HepG2 (cell line): ENCODE measurements at regions not wholly inside any gene's neighbourhood (a gene's known extent, or its start where the extent isn't known, plus 50 kb on each side); places are given as distances from the start of the nearest gene placed in this dataset.

ENCODE experiments used
- GABPA ChIP-seq, 2 experiments: IDR thresholded peaks; 2 replicates each; pipeline ENCODE4 v1.6.1; 2011 to 2016; ENCODE audit warnings: low read depth in 2 of 2, low read length in 1 of 2, missing biosample characterization in 1 of 2, missing genetic modification characterization in 1 of 2
- KLF13 ChIP-seq: sonication (generic); formaldehyde crosslinking; IDR thresholded peaks from 2 replicates; pipeline ENCODE4 v1.4.0; 2020; ENCODE audit warnings: mild to moderate bottlenecking, missing genetic modification reagents
- LCORL ChIP-seq, 2 experiments: fragments of 450-650 bp in 1 of 2; sonication (generic) in 1 of 2; formaldehyde crosslinking in 1 of 2; IDR thresholded peaks; 2 replicates each; pipeline versions ENCODE4 v1.5.0 to v1.6.1; 2017 to 2020; ENCODE audit warnings: antibody characterized with exemption in 1 of 2, missing genetic modification reagents in 1 of 2
- TAF1 ChIP-seq: sonication (generic); formaldehyde crosslinking; IDR thresholded peaks from 2 replicates; pipeline ENCODE4 v1.4.0; 2020; ENCODE audit warnings: missing genetic modification reagents
- YY1 ChIP-seq: IDR thresholded peaks from 2 replicates; pipeline ENCODE4 v1.6.1; 2011; ENCODE audit warnings: low read length, low read depth, moderate library complexity, mild to moderate bottlenecking; ENCODE audit not compliant: insufficient read depth, insufficient replicate concordance
- ZMYM2 ChIP-seq: sonication (generic); formaldehyde crosslinking; IDR thresholded peaks from 2 replicates; pipeline ENCODE4 v1.8.0; 2022; ENCODE audit warnings: mild to moderate bottlenecking, missing genetic modification reagents
- ZNF441 ChIP-seq: sonication (generic); formaldehyde crosslinking; IDR thresholded peaks from 2 replicates; pipeline ENCODE4 v1.7.0; 2021; ENCODE audit warnings: missing genetic modification reagents, borderline replicate concordance
- TF ChIP-seq, protein P1 (sequence below): sonication (generic); formaldehyde crosslinking; IDR thresholded peaks from 2 replicates; pipeline ENCODE4 v1.5.0; 2020; ENCODE audit warnings: mild to moderate bottlenecking, missing genetic modification reagents, moderate library complexity
- TF ChIP-seq, protein P2 (sequence below): sonication (generic); formaldehyde crosslinking; conservative IDR thresholded peaks from 2 replicates; pipeline ENCODE4 v1.4.0; 2020; ENCODE audit warnings: missing genetic modification reagents
- TF ChIP-seq, protein P3 (sequence below): sonication (generic); formaldehyde crosslinking; IDR thresholded peaks from 2 replicates; pipeline ENCODE4 v1.5.1; 2020; ENCODE audit warnings: missing genetic modification reagents, mild to moderate bottlenecking, borderline replicate concordance

DNA sequence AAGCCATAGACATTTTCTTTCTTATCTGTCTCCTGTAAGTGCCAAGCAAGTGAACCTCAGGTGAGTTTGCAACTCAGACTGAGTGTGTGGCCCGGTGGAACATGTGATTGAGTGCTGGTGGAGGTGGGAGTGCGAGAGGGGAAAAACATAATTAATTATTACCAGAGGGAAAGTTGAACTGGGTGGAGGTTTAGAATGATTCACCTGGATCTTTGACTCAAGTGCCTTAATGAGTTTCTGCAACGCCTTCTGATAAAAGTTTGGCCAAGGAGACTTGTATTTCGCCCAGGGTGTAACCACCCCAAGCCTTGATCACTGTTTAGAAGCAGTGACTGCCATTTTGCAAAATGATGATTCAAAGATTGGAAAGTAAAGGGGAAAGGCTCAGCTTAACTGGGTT lies 513.9 kb downstream of the GATA3 start:
- no peak for TF ChIP-seq LCORL (IDR thresholded peaks at IDR 0.05)
- TF ChIP-seq LCORL (CRISPR knock-in tag; IDR thresholded peaks at IDR 0.05): no peak
- no peak for TF ChIP-seq KLF13
- no peak for TF ChIP-seq ZNF441 (CRISPR knock-in tag)
- TF ChIP-seq TAF1 (CRISPR knock-in tag): no peak
- TF ChIP-seq YY1: no peak
- TF ChIP-seq ZMYM2 (CRISPR knock-in tag): no peak
- TF ChIP-seq GABPA (IDR thresholded peaks at IDR 0.05; ENCODE audit: low read depth, low read length): no peak
- TF ChIP-seq GABPA (CRISPR knock-in tag; IDR thresholded peaks at IDR 0.05; ENCODE audit: low read depth): no peak
- TF ChIP-seq, protein P1, sequence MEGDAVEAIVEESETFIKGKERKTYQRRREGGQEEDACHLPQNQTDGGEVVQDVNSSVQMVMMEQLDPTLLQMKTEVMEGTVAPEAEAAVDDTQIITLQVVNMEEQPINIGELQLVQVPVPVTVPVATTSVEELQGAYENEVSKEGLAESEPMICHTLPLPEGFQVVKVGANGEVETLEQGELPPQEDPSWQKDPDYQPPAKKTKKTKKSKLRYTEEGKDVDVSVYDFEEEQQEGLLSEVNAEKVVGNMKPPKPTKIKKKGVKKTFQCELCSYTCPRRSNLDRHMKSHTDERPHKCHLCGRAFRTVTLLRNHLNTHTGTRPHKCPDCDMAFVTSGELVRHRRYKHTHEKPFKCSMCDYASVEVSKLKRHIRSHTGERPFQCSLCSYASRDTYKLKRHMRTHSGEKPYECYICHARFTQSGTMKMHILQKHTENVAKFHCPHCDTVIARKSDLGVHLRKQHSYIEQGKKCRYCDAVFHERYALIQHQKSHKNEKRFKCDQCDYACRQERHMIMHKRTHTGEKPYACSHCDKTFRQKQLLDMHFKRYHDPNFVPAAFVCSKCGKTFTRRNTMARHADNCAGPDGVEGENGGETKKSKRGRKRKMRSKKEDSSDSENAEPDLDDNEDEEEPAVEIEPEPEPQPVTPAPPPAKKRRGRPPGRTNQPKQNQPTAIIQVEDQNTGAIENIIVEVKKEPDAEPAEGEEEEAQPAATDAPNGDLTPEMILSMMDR (CRISPR knock-in tag): no peak
- TF ChIP-seq, protein P2, sequence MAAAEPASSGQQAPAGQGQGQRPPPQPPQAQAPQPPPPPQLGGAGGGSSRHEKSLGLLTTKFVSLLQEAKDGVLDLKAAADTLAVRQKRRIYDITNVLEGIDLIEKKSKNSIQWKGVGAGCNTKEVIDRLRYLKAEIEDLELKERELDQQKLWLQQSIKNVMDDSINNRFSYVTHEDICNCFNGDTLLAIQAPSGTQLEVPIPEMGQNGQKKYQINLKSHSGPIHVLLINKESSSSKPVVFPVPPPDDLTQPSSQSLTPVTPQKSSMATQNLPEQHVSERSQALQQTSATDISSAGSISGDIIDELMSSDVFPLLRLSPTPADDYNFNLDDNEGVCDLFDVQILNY (CRISPR knock-in tag): no peak
- TF ChIP-seq, protein P3, sequence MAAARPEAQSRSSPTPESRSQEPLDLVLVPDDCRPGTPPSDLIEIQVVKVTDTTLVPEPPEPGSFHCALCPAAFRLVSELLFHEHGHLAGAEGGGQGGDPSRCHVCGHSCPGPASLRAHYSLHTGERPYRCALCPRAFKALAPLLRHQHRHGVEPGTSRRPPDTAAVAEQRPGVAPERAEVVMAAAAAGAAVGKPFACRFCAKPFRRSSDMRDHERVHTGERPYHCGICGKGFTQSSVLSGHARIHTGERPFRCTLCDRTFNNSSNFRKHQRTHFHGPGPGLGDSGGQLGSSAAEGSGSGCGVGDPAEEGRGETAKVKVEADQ (CRISPR knock-in tag): no peak
